ENCODE measurements at regions not wholly inside any gene's neighbourhood (a gene's known extent, or its start where the extent isn't known, plus 50 kb on each side); places are given as distances from the start of the nearest gene placed in this dataset.
"Not testable (repeated sequence)": the region's sequence is repeated elsewhere in the genome, so short reads cannot be mapped to it uniquely, and the experiment has no call there.

GRCh38 chr7:81286754-81287153 is 367.9 kb upstream of the SEMA3C start:
- DNase-seq (ENCODE audit: low spot score), result not testable (repeated sequence)

GRCh38 chr7:81285142-81285871 is 366.5 kb upstream of the SEMA3C start:
- no peak for DNase-seq (ENCODE audit: low spot score)

GRCh38 chr7:81284576-81284975 is 365.7 kb upstream of the SEMA3C start:
- DNase-seq (ENCODE audit: low spot score), result no peak

GRCh38 chr7:81280531-81280930 is 361.7 kb upstream of the SEMA3C start:
- no peak for DNase-seq (ENCODE audit: low spot score)

DNA sequence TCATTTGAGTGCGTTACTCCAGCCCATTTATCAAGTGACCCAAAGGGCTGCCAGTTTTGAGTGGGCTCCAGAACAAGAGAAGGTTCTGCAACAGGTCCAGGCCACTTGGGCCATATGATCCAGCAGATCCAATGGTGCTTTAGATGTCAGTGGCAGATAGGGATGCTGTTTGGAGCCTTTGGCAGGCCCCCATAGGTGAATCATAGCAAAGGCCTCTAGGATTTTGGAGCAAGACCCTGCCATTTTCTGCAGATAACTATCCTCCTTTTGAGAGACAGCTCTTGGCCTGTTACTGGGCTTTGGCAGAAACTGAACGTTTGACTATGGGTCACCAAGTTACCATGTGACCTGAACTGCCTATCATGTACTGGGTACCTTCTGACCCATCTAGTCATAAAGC is 358.8 kb upstream of the SEMA3C start:
- DNase-seq (ENCODE audit: low spot score), result no peak

- no peak for DNase-seq (ENCODE audit: low spot score)
These were observed 354.9 kb upstream of the SEMA3C start for GRCh38 chr7:81273601-81274397.

DNA sequence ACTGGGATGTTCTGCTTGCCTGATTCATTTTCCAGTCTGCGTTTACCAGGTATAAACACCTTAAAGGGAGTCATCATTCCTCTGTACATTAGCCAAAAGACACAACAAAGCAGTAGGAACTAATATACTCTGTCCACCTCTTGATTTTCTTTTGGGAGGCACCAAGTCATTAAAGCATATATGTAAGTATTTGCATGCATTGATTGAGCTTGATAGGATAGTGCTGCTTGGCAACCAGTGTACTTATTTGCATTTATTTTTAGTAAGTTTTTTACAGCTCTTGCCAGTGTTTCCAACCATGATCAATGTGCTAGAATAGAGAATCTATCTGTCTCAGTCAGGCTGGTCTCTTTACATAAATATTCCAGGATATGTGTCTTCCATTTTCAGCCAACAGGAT is 353.3 kb upstream of the SEMA3C start:
- no peak for DNase-seq (ENCODE audit: low spot score)

GRCh38 chr7:81268551-81268950 is 349.7 kb upstream of the SEMA3C start:
- DNase-seq (ENCODE audit: low spot score), result no peak

GRCh38 chr7:81267508-81267907 is 348.7 kb upstream of the SEMA3C start:
- no peak for DNase-seq (ENCODE audit: low spot score)

GRCh38 chr7:81264116-81264515 is 345.3 kb upstream of the SEMA3C start:
- DNase-seq (ENCODE audit: low spot score), result no peak

- DNase-seq (ENCODE audit: low spot score), result no peak
These were observed 341.3 kb upstream of the SEMA3C start for GRCh38 chr7:81260152-81260551.

DNA sequence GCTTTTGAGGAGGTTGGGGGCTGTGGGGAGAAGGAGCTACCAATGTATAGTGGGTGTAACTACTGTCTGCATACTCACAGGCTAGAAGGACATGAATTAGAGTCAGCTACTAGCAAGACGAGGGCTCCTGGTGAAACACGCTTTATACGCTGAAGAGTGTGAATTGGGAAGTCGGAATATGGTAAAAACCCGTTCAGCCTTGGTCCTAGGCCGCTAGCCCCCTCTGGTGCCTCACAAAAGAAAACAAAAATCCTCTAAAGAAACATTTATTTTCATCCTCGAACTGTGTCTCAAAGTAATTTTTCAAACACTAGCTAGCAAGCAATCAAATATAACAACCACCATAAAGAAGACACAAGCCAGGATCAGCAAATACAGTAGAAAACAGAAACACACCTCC is 338.1 kb upstream of the SEMA3C start:
- DNase-seq (ENCODE audit: low spot score), result peak; percentile 13

DNA sequence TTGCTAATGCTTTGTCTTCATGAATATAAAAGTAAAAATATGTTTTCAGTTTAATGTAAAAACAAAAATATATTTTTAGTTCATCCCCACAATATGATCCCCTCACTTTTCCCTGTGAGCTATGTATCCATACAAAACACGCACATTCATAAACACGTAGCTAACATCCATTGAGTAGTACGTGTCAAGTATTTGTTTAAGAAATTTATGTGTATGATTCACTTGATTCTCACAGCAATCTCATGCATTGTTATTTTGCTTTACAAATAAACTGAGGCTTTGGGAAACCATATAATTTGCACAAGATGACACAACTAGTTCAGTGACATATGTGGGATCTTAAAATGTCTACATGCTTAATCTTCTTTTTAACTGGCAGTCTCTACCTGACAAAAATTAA is 329.6 kb upstream of the SEMA3C start:
- DNase-seq (ENCODE audit: low spot score), result no peak

DNA sequence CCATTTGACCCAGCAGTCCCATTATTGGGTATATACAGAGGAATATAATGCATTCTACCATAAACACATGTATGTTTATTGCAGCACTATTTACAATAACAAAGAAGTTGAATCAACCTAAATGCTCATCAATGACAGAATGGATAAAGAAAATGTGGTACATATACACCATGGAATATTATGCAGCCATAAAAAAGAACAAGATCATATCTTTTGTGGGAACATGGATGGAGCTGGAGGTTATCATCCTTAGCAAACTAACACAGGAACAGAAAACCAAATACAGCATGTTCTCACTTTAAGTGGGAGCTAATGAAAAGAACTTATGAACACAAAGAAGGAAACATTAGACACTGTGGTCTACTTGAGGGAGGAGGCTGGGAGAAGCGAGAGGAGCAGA is 328.5 kb upstream of the SEMA3C start:
- DNase-seq (ENCODE audit: low spot score), result not testable (repeated sequence)

- peak; percentile 29 for DNase-seq (ENCODE audit: low spot score)
These were observed 326.5 kb upstream of the SEMA3C start for GRCh38 chr7:81245353-81245752.

- DNase-seq (ENCODE audit: low spot score), result no peak
These were observed 325.4 kb upstream of the SEMA3C start for GRCh38 chr7:81244224-81244623.

- DNase-seq (ENCODE audit: low spot score), result no peak
These were observed 317.7 kb upstream of the SEMA3C start for GRCh38 chr7:81236560-81236959.

DNA sequence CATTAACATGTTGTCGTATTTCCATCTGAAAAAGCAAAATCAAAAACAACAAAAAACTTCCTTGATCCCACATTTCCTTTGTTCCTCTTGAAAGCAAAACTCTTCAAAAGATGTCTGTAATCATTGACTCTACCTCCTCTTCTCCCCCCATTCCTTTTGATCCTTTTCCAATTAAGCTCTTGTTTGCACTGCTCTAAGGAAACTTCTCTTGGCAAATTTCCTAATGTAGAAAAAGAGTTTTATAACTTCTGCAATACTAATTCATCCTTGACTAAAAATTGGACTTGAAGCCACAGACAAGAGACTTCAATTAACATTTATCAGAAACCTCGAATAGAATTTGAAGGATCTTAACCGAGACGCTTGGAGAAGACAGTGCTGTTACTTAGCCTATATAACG is 317.1 kb upstream of the SEMA3C start:
- no peak for DNase-seq (ENCODE audit: low spot score)

GRCh38 chr7:81234896-81235295 is 316.0 kb upstream of the SEMA3C start:
- DNase-seq (ENCODE audit: low spot score), result no peak

DNA sequence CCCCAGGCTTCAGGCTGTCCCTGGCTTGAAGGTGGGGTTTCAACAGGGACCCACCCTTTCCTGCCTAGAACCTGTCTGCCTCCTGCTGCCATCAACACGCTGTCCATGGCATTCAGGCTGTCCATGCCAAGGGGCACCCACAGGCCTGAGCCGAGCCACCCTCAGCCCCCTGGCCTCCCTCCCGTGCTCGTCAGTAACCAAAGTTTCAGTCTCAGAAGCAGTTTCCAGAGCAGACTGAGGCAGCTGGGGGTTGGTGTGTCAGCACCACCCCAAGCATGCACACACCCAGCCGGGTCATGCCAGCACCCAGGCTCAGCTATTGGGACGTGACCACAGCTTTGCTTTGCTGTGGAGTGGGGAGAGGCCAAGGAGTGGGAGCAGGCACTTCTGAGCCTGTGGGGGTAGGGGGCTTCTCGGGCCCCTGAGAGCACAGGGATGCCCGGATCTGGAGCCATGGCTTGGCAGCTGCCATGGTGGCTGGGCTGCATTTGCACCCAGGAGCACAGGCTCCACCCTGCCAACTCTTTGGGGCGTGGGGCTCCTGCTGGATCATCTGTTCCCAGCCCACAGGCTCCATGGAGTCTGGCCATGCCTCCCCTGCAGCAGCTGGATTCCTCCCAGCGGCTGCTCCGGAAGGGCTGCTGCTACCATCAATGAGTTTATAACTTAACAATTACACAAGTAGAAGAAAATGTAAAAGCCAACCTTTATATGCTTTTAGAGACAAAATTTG is 314.5 kb upstream of the SEMA3C start:
- no peak for DNase-seq (ENCODE audit: low spot score)

DNA sequence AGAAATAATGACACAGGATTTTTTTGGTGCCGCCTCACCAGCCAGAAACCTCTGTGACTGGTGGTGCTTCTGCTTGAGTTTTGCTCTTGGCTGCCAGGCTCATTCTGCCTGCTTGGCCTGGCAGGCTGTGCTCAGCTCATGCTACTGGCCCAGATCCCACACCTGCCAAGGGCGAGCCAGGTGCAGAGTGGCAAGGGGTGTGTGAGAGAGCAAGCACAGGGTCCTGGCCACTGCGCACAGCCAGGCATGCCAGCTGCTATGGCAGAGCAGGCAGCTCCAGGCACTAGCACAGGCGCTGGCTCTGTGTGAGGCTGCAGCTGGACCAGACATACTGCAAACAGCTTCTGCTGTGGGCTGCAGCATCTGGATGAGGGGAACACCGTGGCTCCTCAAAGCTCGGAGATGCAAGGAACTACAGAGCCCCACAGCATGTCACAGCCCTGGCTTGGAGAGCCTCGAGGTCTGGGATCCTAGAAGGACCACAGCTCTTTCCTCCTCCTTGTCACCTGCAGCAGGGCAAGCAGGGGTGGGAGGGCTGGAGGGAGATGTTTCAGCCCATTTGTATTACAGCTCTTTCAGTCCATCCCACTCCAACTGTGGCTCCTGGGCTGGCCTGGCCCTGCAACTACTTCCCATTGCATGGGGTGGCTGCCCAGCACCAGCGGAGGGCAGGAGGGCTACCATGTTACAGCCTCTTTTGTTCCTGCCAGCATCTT is 313.4 kb upstream of the SEMA3C start:
- DNase-seq (ENCODE audit: low spot score), result no peak

- DNase-seq (ENCODE audit: low spot score), result no peak
These were observed 312.5 kb upstream of the SEMA3C start for GRCh38 chr7:81231301-81231838.
